Ishikawa (cell line): ENCODE measurements at regions not wholly inside any gene's neighbourhood (a gene's known extent, or its start where the extent isn't known, plus 50 kb on each side); places are given as distances from the start of the nearest gene placed in this dataset.

ENCODE experiments used
- CEBPB ChIP-seq: IDR thresholded peaks from 2 replicates; pipeline ENCODE4 v1.6.1; 2012
- CREB1 ChIP-seq: IDR thresholded peaks from 2 replicates; pipeline ENCODE4 v1.6.1; 2012; ENCODE audit warnings: low read depth
- MAX ChIP-seq: IDR thresholded peaks from 2 replicates; pipeline ENCODE4 v1.6.1; 2012
- NFIC ChIP-seq: IDR thresholded peaks from 2 replicates; pipeline ENCODE4 v1.6.1; 2012
- TCF12 ChIP-seq: IDR thresholded peaks from 2 replicates; pipeline ENCODE4 v1.6.1; 2012; ENCODE audit warnings: low read depth
- YY1 ChIP-seq: IDR thresholded peaks from 2 replicates; pipeline ENCODE4 v1.6.1; 2012; ENCODE audit warnings: low read depth

GRCh38 chr7:84654273-84654672 lies 459.7 kb upstream of the SEMA3A start:
- TF ChIP-seq YY1 (no peak), MAX (no peak), NFIC (no peak), CEBPB (no peak), TCF12 (no peak), CREB1 (no peak)
